ENCODE measurements at regions not wholly inside any gene's neighbourhood (a gene's known extent, or its start where the extent isn't known, plus 50 kb on each side); places are given as distances from the start of the nearest gene placed in this dataset.

DNA sequence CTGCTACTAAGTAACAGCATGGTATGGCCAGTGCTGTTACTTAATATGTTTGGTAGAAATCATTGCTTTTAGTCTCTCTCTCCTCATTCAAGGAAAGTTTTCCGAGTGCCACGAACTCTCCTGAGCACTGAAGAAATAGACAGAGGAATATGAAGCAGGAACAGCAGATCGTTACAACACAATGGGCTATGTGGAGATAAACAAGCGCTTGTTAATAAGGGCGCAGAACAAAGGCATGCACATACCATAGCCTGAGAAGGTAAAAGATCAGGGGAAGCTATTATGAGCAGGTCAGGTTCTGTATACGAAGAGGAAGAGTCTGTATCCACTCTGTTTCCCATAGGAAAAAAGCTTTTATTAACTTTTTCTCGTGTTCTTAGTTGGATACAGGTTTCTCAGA lies 156.2 kb upstream of the CPNE8 start:
- no peaks in the 10 kb centered on the region for H3K27me3 Mint-ChIP-seq
- CTCF ChIA-PET: no interaction called here
- no peaks in the 10 kb centered on the region for H3K9me3 Mint-ChIP-seq (ENCODE audit: low read depth)
- no peaks in the 10 kb centered on the region for H3K36me3 Mint-ChIP-seq
- H3K4me1 Mint-ChIP-seq: no peaks in the 10 kb centered on the region
- no peak overlapping the region for H3K27ac Mint-ChIP-seq
- ATAC-seq (no peak), DNase-seq (no peak)
- no peak overlapping the region for H3K4me3 Mint-ChIP-seq

DNA sequence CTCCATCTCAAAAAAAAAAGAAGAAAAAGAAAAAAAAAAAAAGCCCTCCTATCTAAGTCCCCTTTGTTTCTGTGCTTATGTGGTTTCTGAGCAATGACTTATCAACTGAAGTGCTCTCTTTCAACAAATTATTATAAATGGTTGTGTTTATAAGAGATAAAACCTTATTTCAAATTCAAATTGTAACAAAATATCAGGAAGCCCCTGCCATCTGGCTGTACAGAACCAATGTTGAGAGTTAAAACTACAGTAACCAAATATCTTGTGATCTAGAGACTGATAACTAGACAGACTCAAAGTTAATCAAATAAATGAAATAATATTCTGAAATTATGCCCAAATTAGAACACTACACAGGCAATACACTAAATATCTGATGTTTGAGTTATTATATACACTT lies 143.0 kb upstream of the CPNE8 start:
- Mint-ChIP-seq H3K27me3 (no peaks in the 10 kb centered on the region), H3K27ac (no peak overlapping the region), H3K36me3 (no peaks in the 10 kb centered on the region), H3K4me3 (no peak overlapping the region), H3K9me3 (ENCODE audit: low read depth) (no peaks in the 10 kb centered on the region), H3K4me1 (no peaks in the 10 kb centered on the region)
- no peak for ATAC-seq
- no peak for DNase-seq
- CTCF ChIA-PET: no interaction called here

DNA sequence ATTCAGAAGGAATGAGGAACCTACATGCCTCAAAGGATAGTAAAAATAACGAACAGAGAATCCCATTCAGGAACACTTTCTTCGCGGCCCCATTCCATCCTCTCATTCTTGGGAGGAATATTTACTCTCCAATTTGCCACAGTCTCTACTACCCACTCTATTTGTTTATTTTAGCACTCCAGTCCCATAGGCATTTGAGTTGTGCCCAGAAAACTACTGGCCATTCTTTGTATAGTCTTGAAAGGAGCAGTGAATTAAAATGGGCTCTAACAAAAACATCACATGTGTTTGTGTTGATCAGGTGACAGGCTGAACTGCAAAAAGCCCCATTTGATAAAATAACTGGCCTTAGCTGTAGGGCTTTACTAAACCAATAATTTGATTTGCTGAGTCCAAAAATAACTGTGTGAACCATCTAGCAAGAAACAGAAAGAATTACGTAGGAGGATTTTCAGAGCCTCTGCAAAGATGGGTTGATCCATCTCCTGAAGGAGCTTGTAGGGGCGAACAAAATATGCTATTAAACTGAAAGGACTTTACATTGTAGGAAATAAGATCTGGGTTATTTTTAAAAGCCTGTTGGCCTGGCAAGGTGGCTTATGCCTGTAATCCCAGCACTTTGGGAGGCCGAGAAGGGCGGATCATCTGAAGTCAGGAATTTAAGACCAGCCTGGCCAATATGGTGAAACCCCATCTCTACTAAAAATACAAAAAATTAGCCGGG lies 142.3 kb upstream of the CPNE8 start:
- CTCF ChIA-PET: no interaction called here
- ATAC-seq: no peak
- H3K27ac Mint-ChIP-seq: no peak overlapping the region
- no peaks in the 10 kb centered on the region for H3K9me3 Mint-ChIP-seq (ENCODE audit: low read depth)
- no peak for DNase-seq
- H3K36me3 Mint-ChIP-seq: no peaks in the 10 kb centered on the region
- H3K4me3 Mint-ChIP-seq: no peak overlapping the region
- H3K27me3 Mint-ChIP-seq: no peaks in the 10 kb centered on the region
- no peaks in the 10 kb centered on the region for H3K4me1 Mint-ChIP-seq

DNA sequence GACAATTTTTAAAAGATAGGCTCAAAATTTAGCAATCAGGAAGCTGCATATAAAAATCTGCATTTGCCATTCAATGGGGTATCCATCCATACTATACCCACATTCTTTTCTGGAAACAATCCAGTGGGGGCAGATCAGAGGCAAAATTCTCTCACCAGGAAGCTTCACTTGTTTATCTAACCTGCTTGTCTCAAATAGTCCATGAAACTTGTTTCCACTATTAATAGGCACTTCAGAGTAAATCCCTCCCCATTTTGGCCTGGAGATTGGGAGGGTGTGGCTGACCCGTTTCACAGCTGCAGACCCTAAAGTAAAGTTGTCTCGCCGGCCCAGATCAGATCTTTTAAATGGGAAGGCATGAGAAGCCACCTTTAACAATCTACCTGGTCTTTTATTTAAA lies 139.4 kb upstream of the CPNE8 start:
- ATAC-seq (no peak), DNase-seq (no peak)
- CTCF ChIA-PET: no interaction called here
- Mint-ChIP-seq H3K9me3 (ENCODE audit: low read depth) (no peaks in the 10 kb centered on the region), H3K36me3 (no peaks in the 10 kb centered on the region), H3K27ac (no peak overlapping the region), H3K27me3 (no peaks in the 10 kb centered on the region), H3K4me1 (no peaks in the 10 kb centered on the region), H3K4me3 (no peak overlapping the region)

DNA sequence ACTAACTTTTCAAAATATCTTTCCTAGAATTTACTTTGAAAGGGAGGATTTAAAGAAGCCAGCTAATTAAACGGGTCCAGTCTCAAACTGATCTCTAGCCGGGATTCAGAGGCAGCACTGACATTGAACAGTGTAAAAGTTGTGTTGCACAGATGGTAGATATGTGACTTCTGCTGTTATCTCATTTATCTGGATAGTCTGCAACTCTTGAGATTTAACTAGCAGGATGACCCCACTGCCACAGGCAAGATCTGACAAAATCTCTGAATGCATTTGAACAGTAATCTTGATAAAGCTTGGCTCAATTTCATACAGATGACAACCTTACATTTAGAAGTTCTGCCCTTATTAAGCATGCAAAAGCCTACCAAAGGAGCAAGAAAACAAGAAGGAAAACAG lies 138.0 kb upstream of the CPNE8 start:
- no peaks in the 10 kb centered on the region for H3K4me1 Mint-ChIP-seq

DNA sequence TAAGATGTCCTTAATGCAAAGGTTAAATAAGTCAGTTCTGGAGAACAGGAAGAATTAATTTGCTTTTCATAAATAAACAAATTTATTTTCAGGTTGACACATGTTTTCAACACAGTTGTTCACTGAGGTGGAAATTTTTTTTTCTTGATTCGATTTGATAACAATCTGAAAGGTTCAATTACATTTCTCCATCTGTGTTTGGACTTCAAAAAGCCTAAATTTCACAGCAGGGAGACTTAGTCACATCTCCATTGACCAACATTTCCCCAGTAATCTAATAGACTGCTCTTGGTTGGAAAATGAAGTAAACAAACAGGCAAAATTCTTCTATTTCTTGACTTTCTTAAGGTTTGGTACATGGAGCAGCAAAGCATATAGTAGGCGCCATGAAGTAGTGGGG lies 134.9 kb upstream of the CPNE8 start:
- CTCF ChIA-PET: no interaction called here
- Mint-ChIP-seq H3K27me3 (no peaks in the 10 kb centered on the region), H3K9me3 (ENCODE audit: low read depth) (no peaks in the 10 kb centered on the region), H3K4me3 (no peak overlapping the region), H3K36me3 (no peaks in the 10 kb centered on the region), H3K4me1 (no peaks in the 10 kb centered on the region), H3K27ac (no peak overlapping the region)
- no peak for DNase-seq
- no peak for ATAC-seq

More for the DNA sequence above, 138.0 kb upstream of the CPNE8 start:
- CTCF ChIA-PET: interaction anchor here (1.8 kb wide), 1 partner anchor 10 kb away, joined by 3 read pairs; no protein-coding TSS in a partner anchor
- no peaks in the 10 kb centered on the region for H3K36me3 Mint-ChIP-seq
- no peaks in the 10 kb centered on the region for H3K9me3 Mint-ChIP-seq (ENCODE audit: low read depth)
- ATAC-seq (no peak), DNase-seq (no peak)
- H3K4me3 Mint-ChIP-seq: no peak overlapping the region
- H3K27me3 Mint-ChIP-seq: no peaks in the 10 kb centered on the region
- no peak overlapping the region for H3K27ac Mint-ChIP-seq

DNA sequence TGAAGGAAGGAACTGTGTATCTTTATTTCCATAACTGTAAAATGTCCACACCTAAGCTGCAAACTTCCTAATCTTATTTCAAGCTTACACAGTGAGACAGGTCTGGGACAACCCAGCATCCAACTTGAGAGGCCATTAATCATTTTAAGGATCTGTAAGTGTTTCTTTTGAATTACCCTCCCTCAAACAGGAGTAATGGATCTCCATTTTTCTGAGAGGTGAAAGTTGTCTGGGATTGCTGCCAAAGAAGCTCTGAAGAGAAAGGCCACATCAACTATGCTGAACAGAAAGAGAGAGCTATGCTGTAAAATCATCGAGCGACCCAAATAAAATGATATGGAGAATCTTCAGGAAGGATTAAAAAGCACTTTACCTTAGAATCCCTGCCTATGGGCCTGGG lies 131.7 kb upstream of the CPNE8 start:
- ATAC-seq: no peak
- Mint-ChIP-seq H3K9me3 (ENCODE audit: low read depth) (no peaks in the 10 kb centered on the region), H3K27me3 (no peaks in the 10 kb centered on the region), H3K27ac (no peak overlapping the region), H3K4me3 (no peak overlapping the region), H3K4me1 (no peaks in the 10 kb centered on the region), H3K36me3 (no peaks in the 10 kb centered on the region)
- CTCF ChIA-PET: no interaction called here
- DNase-seq: no peak

DNA sequence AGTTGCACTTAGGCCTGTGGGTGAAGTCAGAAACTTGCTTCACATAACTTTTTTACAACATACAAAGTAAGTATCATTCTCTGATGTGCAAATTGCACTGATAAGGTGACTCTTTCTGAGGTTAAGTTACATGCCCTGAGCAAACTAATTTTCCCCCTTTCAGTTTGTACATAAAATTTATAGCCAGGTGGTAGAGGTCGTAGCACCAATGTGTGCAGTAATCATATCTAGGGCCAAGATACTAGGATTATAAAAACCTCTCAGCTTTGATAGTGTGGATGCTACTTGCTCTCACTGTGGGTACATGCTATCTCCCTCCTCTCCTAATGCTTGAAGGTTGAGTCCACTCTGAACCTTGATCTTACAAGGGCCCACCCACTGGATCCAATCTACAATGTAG lies 130.7 kb upstream of the CPNE8 start:
- Mint-ChIP-seq H3K27me3 (no peaks in the 10 kb centered on the region), H3K27ac (no peak overlapping the region)
- CTCF ChIA-PET: no interaction called here

DNA sequence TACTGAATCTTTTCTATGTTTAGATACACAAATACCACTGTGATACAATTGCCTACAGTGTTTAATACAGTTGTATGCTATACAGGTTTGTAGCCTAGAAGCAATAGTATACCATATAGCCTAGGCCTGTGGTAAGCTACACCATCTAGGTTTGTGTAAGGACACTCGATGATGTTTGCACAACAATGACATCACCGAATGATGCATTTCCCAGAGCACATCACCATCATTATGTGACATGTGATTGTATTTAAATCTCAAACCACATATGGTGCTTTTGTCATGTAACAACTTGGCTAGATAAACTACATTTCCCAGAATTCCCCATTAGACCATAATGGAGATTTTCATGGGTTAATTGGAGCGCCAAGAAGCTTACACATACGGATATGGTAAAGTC lies 128.4 kb upstream of the CPNE8 start:
- Mint-ChIP-seq H3K4me1 (no peaks in the 10 kb centered on the region), H3K9me3 (ENCODE audit: low read depth) (no peaks in the 10 kb centered on the region), H3K27me3 (no peaks in the 10 kb centered on the region), H3K27ac (no peak overlapping the region), H3K4me3 (no peak overlapping the region), H3K36me3 (no peaks in the 10 kb centered on the region)
- ATAC-seq: no peak
- CTCF ChIA-PET: no interaction called here
- no peak for DNase-seq

More for the DNA sequence above, 130.7 kb upstream of the CPNE8 start:
- Mint-ChIP-seq H3K9me3 (ENCODE audit: low read depth) (no peaks in the 10 kb centered on the region), H3K4me3 (no peak overlapping the region), H3K36me3 (no peaks in the 10 kb centered on the region), H3K4me1 (no peaks in the 10 kb centered on the region)
- DNase-seq (no peak), ATAC-seq (no peak)

DNA sequence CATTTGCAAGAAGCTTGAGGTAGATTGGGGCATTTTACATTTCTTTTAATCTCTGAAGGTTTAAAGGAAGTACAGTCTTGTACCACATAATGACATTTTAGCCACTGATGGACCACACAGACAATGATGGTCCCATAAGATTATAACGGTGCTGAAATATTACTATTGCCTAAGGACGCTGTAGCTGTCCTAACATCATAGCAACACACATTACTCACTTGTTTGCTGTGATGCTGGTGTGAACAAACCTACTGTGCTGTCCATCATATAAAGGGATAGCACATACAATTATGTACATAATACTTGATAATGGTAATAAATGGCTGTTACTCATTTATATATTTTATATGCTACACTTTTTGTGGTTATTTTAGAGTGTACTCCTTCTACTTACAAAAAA lies 127.1 kb upstream of the CPNE8 start:
- Mint-ChIP-seq H3K4me1 (no peaks in the 10 kb centered on the region), H3K9me3 (ENCODE audit: low read depth) (no peaks in the 10 kb centered on the region), H3K4me3 (no peak overlapping the region), H3K27me3 (no peaks in the 10 kb centered on the region), H3K36me3 (no peaks in the 10 kb centered on the region), H3K27ac (no peak overlapping the region)
- ATAC-seq (no peak), DNase-seq (no peak)
- CTCF ChIA-PET: no interaction called here

DNA sequence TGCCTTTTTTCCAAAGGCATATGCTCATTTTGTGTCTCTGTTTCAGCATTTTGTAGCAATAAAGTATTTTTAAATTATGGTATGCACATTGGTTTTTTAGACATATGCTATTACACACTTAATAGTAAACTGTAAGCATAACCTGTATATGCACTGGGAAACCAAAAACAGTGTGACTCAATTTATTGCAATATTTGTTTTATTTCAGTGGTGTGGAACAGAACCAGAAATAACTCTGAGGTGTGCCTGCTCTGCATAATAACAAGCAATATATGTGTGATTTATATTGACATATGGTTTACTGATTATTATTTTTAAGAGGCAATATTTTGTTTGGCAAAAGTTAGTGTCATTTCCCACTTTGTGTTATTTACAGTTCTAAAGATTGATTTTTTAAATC lies 126.6 kb upstream of the CPNE8 start:
- Mint-ChIP-seq H3K9me3 (ENCODE audit: low read depth) (no peaks in the 10 kb centered on the region), H3K4me1 (no peaks in the 10 kb centered on the region), H3K27me3 (no peaks in the 10 kb centered on the region), H3K27ac (no peak overlapping the region), H3K4me3 (no peak overlapping the region), H3K36me3 (no peaks in the 10 kb centered on the region)
- ATAC-seq (no peak), DNase-seq (no peak)
- CTCF ChIA-PET: no interaction called here

DNA sequence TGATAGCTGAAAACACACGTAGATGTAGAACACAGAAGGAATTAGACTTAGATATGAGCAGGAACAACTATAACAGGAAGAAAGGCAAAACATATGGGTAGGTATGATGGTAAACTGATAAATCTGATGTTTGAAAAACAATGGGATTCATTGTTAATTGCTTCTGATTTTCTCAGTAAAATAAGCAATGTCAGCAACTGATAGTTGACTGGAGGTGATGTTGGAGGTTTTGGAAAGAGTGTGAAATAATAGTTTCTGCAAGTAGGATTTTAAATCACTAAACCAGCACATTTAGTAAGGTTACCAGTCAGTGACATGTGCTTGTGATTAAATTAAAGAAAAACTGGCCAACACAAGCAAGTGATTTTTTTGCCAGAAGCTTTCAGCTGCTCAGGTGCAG lies 123.0 kb upstream of the CPNE8 start:
- Mint-ChIP-seq H3K4me1 (no peaks in the 10 kb centered on the region), H3K36me3 (no peaks in the 10 kb centered on the region), H3K4me3 (no peak overlapping the region), H3K27ac (no peak overlapping the region), H3K9me3 (ENCODE audit: low read depth) (no peaks in the 10 kb centered on the region), H3K27me3 (no peaks in the 10 kb centered on the region)
- CTCF ChIA-PET: no interaction called here
- no peak for DNase-seq
- ATAC-seq: no peak

DNA sequence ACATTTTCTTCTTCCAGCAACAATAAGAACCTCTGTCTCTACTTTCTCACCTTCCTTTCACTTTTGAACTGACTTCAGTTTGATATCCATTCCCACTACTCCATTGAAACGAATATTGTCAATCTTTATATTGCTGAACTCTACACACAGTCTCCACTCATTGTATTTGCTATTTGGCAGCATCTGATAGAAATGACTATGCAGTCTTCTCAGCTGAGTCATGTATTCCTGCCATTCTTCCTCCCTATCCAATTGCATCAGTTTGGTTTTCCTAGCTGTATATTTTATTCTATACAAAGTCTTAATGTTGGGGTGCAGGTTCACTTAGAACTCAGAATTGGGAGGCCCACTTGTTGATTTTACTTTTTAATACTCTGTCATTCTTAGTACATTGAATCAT lies 107.5 kb upstream of the CPNE8 start:
- CTCF ChIA-PET: no interaction called here
- no peak overlapping the region for H3K27ac Mint-ChIP-seq
- H3K4me1 Mint-ChIP-seq: no peaks in the 10 kb centered on the region
- no peak for ATAC-seq
- H3K4me3 Mint-ChIP-seq: no peak overlapping the region
- DNase-seq: no peak
- H3K36me3 Mint-ChIP-seq: no peaks in the 10 kb centered on the region
- no peaks in the 10 kb centered on the region for H3K9me3 Mint-ChIP-seq (ENCODE audit: low read depth)
- no peaks in the 10 kb centered on the region for H3K27me3 Mint-ChIP-seq

DNA sequence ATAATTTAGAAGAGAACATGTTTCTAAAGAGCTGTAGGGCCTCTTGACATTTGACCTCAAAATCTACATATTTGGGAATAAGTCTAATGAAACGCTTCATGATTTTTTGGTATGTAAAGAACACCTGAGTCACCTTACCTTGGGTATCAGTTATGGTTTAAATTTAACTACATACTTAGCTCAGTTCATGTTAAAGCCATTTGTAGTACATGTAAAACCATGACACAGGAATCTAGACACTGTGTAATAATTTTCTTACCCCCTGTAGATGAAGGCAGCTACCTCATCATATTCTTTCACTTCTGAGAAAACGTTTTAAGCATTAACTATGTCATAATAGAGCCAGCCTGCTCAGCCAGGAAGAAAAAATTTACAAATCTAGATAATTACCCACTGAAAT lies 105.8 kb upstream of the CPNE8 start:
- no peaks in the 10 kb centered on the region for H3K4me1 Mint-ChIP-seq
- peaks cover 2% of the 10 kb centered on the region for H3K9me3 Mint-ChIP-seq (ENCODE audit: low read depth)
- H3K4me3 Mint-ChIP-seq: no peak overlapping the region
- DNase-seq (no peak), ATAC-seq (no peak)
- no peak overlapping the region for H3K27ac Mint-ChIP-seq
- H3K27me3 Mint-ChIP-seq: no peaks in the 10 kb centered on the region
- CTCF ChIA-PET: interaction anchor here (1.4 kb wide), 1 partner anchor 16 kb away, joined by 3 read pairs; no protein-coding TSS in a partner anchor
- H3K36me3 Mint-ChIP-seq: no peaks in the 10 kb centered on the region

DNA sequence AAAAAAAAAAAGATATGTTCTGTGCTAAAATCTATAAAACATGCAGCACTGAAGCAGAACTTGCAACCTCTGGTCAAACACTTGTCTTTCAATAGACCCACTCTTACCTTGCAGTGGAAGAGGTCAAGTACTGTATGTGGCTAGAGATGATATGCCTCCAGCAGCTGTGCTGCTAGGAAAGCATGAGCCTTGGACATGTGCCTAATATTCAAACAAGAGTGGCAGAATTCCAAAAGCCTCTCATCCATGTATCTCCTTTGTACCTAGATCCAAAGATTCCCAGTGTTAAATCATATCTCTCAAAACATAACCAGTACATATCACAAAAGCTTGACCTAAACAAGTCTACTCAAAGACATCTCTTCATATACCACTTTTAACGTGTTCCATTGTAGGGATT lies 105.0 kb upstream of the CPNE8 start:
- Mint-ChIP-seq H3K36me3 (no peaks in the 10 kb centered on the region), H3K4me3 (no peak overlapping the region), H3K9me3 (ENCODE audit: low read depth) (peaks cover 2% of the 10 kb centered on the region), H3K27me3 (no peaks in the 10 kb centered on the region), H3K27ac (no peak overlapping the region), H3K4me1 (no peaks in the 10 kb centered on the region)
- CTCF ChIA-PET: no interaction called here
- DNase-seq (no peak), ATAC-seq (no peak)
